Stomach (tissue), 8 donors: ENCODE measurements at regions not wholly inside any gene's neighbourhood (a gene's known extent, or its start where the extent isn't known, plus 50 kb on each side); places are given as distances from the start of the nearest gene placed in this dataset.
"Not testable (repeated sequence)": the region's sequence is repeated elsewhere in the genome, so short reads cannot be mapped to it uniquely, and the experiment has no call there.

Experiments used
- DNase-seq, 2 donors: peaks; one replicate each; pipeline versions ENCODE4 v3.0.0 to v3.0.0-alpha.2; 2013 to 2019
- H3K27ac ChIP-seq, 5 donors: fragments of 200-600 bp in 4 of 5; sonication (generic) in 4 of 5; one replicate each; pipeline ENCODE4 v1.5.1; 2013 to 2019; ENCODE audit warnings: mild to moderate bottlenecking in 1 of 5, moderate library complexity in 1 of 5
- H3K27me3 ChIP-seq, 3 donors: fragments of 200-600 bp; sonication (generic); one replicate each; pipeline ENCODE4 v1.5.1; 2017 to 2019; ENCODE audit warnings: mixed run types in 1 of 3
- H3K36me3 ChIP-seq, 4 donors: fragments of 200-600 bp; sonication (generic); 1 replicate in 3 of 4; 2 replicates in 1 of 4; pipeline ENCODE4 v1.5.1; 2016 to 2019
- H3K4me1 ChIP-seq, 4 donors: fragments of 200-600 bp; sonication (generic); one replicate each; pipeline ENCODE4 v1.5.1; 2016 to 2019
- H3K4me3 ChIP-seq, 4 donors: fragments of 200-600 bp; sonication (generic) in 3 of 4; one replicate each; pipeline ENCODE4 v1.5.1; 2016 to 2019; ENCODE audit warnings: mild to moderate bottlenecking in 1 of 4
- H3K9me3 ChIP-seq, 4 donors: fragments of 200-600 bp; sonication (generic); one replicate each; pipeline ENCODE4 v1.5.1; 2016 to 2019
- CTCF ChIP-seq, 7 experiments: fragments of 450-650 bp in 4 of 7; fragments of 200-600 bp in 3 of 7; sonication (generic) in 3 of 7; IDR thresholded peaks; one replicate each; pipeline ENCODE4 v1.5.1; 2016 to 2019; ENCODE audit warnings: antibody characterized with exemption in 7 of 7, control low read depth in 2 of 7, mild to moderate bottlenecking in 1 of 7
- EP300 ChIP-seq: sonication (generic); formaldehyde crosslinking; IDR thresholded peaks from one replicate; pipeline ENCODE4 v1.6.1; 2017; ENCODE audit warnings: antibody characterized with exemption
- POLR2A ChIP-seq, 4 donors: fragments of 450-650 bp; IDR thresholded peaks; one replicate each; pipeline ENCODE4 v1.6.1; 2016; ENCODE audit warnings: antibody characterized with exemption in 4 of 4, control low read depth in 2 of 4, mild to moderate bottlenecking in 1 of 4, moderate library complexity in 1 of 4
- POLR2AphosphoS5 ChIP-seq, 3 donors: sonication (generic); formaldehyde crosslinking; IDR thresholded peaks; one replicate each; pipeline ENCODE4 v1.6.1; 2016; ENCODE audit warnings: antibody characterized with exemption in 3 of 3
- WGBS, 5 donors: extraction: QIAGEN DNeasy Blood & Tissue Kit in 3 of 5; methylation state at CpG; one replicate each; pipeline versions ENCODE4 v1.1.5 to v1.1.7; 2013 to 2018; 5-methylcytosine and 5-hydroxymethylcytosine counted together
- intact Hi-C: fragments of 100-400 bp; cut with DNase I; formaldehyde crosslinking; loops from one replicate; pipeline ENCODE4 v1.15.1; 2023; ENCODE audit warnings: low total_unique reads
- donor health status: healthy with polysubstance abuse.
- donor health status: Bipolar disorder and iron deficiency.
- donor health status: healthy.

GRCh38 chr18:72985686-72986085, 117.9 kb upstream of the NETO1 start:
- WGBS, 5 donors: 31 to 87% (median 61%) methylated on average over 2 of the region's 2 CpGs
- Histone ChIP-seq H3K9me3 (peaks cover 0 to 34% (median 13%) of the 10 kb centered on the region in 4 donors), H3K4me1 (no peaks in the 10 kb centered on the region), H3K27me3 (no peaks in the 10 kb centered on the region), H3K27ac (no peak overlapping the region), H3K4me3 (no peak overlapping the region), H3K36me3 (no peaks in the 10 kb centered on the region)
- no peak for DNase-seq
- intact Hi-C loops: no loop called here
- no peak for TF ChIP-seq POLR2AphosphoS5 (IDR thresholded peaks at IDR 0.05)
- TF ChIP-seq CTCF (IDR thresholded peaks at IDR 0.05): no peak
- no peak for TF ChIP-seq POLR2A (IDR thresholded peaks at IDR 0.05)
- no peak for TF ChIP-seq EP300

GRCh38 chr18:72984290-72984689, 116.5 kb upstream of the NETO1 start:
- Histone ChIP-seq H3K4me1 (no peaks in the 10 kb centered on the region), H3K9me3 (peaks cover 0 to 34% (median 13%) of the 10 kb centered on the region in 4 donors), H3K36me3 (no peaks in the 10 kb centered on the region), H3K27me3 (no peaks in the 10 kb centered on the region), H3K27ac (no peak overlapping the region), H3K4me3 (no peak overlapping the region)
- TF ChIP-seq CTCF (IDR thresholded peaks at IDR 0.05) (no peak), EP300 (no peak), POLR2A (IDR thresholded peaks at IDR 0.05) (no peak), POLR2AphosphoS5 (IDR thresholded peaks at IDR 0.05) (no peak)
- whole genome bisulfite sequencing, 5 donors: 70 to 79% (median 72%) methylated on average over 2 of the region's 2 CpGs
- DNase-seq: no peak
- intact Hi-C loops: no loop called here

GRCh38 chr18:72973841-72974240, 106.1 kb upstream of the NETO1 start:
- H3K36me3 ChIP-seq: no peaks in the 10 kb centered on the region
- no peaks in the 10 kb centered on the region for H3K4me1 ChIP-seq
- peaks cover 0 to 8% (median 0%) of the 10 kb centered on the region in 4 donors for H3K9me3 ChIP-seq
- H3K27me3 ChIP-seq: no peaks in the 10 kb centered on the region
- H3K27ac ChIP-seq: no peak overlapping the region
- WGBS, 5 donors: 63 to 78% (median 75%) methylated on average over 2 of the region's 2 CpGs
- intact Hi-C loops: no loop called here
- TF ChIP-seq EP300 (no peak), CTCF (IDR thresholded peaks at IDR 0.05) (no peak), POLR2AphosphoS5 (IDR thresholded peaks at IDR 0.05) (no peak), POLR2A (IDR thresholded peaks at IDR 0.05) (no peak)
- H3K4me3 ChIP-seq: no peak overlapping the region
- DNase-seq: no peak

GRCh38 chr18:72965616-72966015, 97.8 kb upstream of the NETO1 start:
- 80 to 83% (median 83%) methylated on average over 9 of the region's 9 CpGs for WGBS, 5 donors
- H3K27ac ChIP-seq: no peak overlapping the region
- no peak for DNase-seq
- intact Hi-C loops: no loop called here
- TF ChIP-seq POLR2A (IDR thresholded peaks at IDR 0.05): no peak
- TF ChIP-seq POLR2AphosphoS5 (IDR thresholded peaks at IDR 0.05): no peak
- no peak for TF ChIP-seq EP300
- no peaks in the 10 kb centered on the region for H3K27me3 ChIP-seq
- H3K36me3 ChIP-seq: no peaks in the 10 kb centered on the region
- peaks cover 0 to 26% (median 0%) of the 10 kb centered on the region in 4 donors for H3K9me3 ChIP-seq
- H3K4me1 ChIP-seq: no peaks in the 10 kb centered on the region
- H3K4me3 ChIP-seq: no peak overlapping the region

GRCh38 chr18:72958195-72958594, 90.4 kb upstream of the NETO1 start:
- H3K27me3 ChIP-seq, DNase-seq, intact Hi-C loops, H3K27ac ChIP-seq, H3K36me3 ChIP-seq, H3K4me1 ChIP-seq, H3K4me3 ChIP-seq: not testable (repeated sequence)
- H3K9me3 ChIP-seq: peaks cover 5 to 49% (median 22%) of the 10 kb centered on the region in 4 donors
